Activated CD4-positive, alpha-beta T cell treated with anti-CD3 and anti-CD28 coated beads, Interleukin-2, amount 50 U/mL, for 48 hours (primary cell): ENCODE measurements at regions not wholly inside any gene's neighbourhood (a gene's known extent, or its start where the extent isn't known, plus 50 kb on each side); places are given as distances from the start of the nearest gene placed in this dataset.
"Not testable (repeated sequence)": the region's sequence is repeated elsewhere in the genome, so short reads cannot be mapped to it uniquely, and the experiment has no call there.

Experiments
- DNase-seq, 2 experiments: peaks; one replicate each; pipeline ENCODE4 v3.0.0-alpha.2; 2020

GRCh38 chr1:29948581-29948980 is 712.3 kb downstream of the PTPRU start:
- no peak for DNase-seq

- no peak for DNase-seq
Observed at GRCh38 chr1:29946057-29946456, 709.7 kb downstream of the PTPRU start.

- DNase-seq: no peak
Observed at GRCh38 chr1:29945426-29945825, 709.1 kb downstream of the PTPRU start.

GRCh38 chr1:29944253-29944905 is 708.1 kb downstream of the PTPRU start:
- no peak for DNase-seq

- no peak for DNase-seq
Observed at GRCh38 chr1:29943034-29943433, 706.7 kb downstream of the PTPRU start.

GRCh38 chr1:29939079-29939478 is 702.8 kb downstream of the PTPRU start:
- DNase-seq: no peak

- DNase-seq: no peak
Observed at GRCh38 chr1:29937356-29937755, 701.0 kb downstream of the PTPRU start.

- DNase-seq: no peak
Observed at GRCh38 chr1:29936031-29936544, 699.8 kb downstream of the PTPRU start.

- DNase-seq: no peak
Observed at GRCh38 chr1:29934255-29934772, 698.0 kb downstream of the PTPRU start.

GRCh38 chr1:29933067-29933466 is 696.7 kb downstream of the PTPRU start:
- no peak for DNase-seq

GRCh38 chr1:29932626-29933025 is 696.3 kb downstream of the PTPRU start:
- no peak for DNase-seq

- no peak for DNase-seq
Observed at GRCh38 chr1:29931477-29932175, 695.3 kb downstream of the PTPRU start.

GRCh38 chr1:29925058-29925457 is 688.7 kb downstream of the PTPRU start:
- DNase-seq: no peak

- no peak for DNase-seq
Observed at GRCh38 chr1:29924017-29924431, 687.7 kb downstream of the PTPRU start.

- DNase-seq: no peak
Observed at GRCh38 chr1:29921741-29922140, 685.4 kb downstream of the PTPRU start.

- no peak for DNase-seq
Observed at GRCh38 chr1:29920784-29921183, 684.5 kb downstream of the PTPRU start.

GRCh38 chr1:29920316-29920715 is 684.0 kb downstream of the PTPRU start:
- DNase-seq: no peak

- not testable (repeated sequence) for DNase-seq
Observed at GRCh38 chr1:29919041-29919440, 682.7 kb downstream of the PTPRU start.

GRCh38 chr1:29916656-29917369 is 680.5 kb downstream of the PTPRU start:
- no peak for DNase-seq

GRCh38 chr1:29914936-29915335 is 678.6 kb downstream of the PTPRU start:
- no peak for DNase-seq

GRCh38 chr1:29912425-29912824 is 676.1 kb downstream of the PTPRU start:
- DNase-seq: peak in 1 of 2 experiments; percentile 8

- DNase-seq: no peak
Observed at GRCh38 chr1:29909962-29910361, 673.6 kb downstream of the PTPRU start.

- no peak for DNase-seq
Observed at GRCh38 chr1:29907596-29907995, 671.3 kb downstream of the PTPRU start.

GRCh38 chr1:29906927-29907326 is 670.6 kb downstream of the PTPRU start:
- no peak for DNase-seq
